Adipocyte (in vitro differentiated cells): ENCODE measurements at regions not wholly inside any gene's neighbourhood (a gene's known extent, or its start where the extent isn't known, plus 50 kb on each side); places are given as distances from the start of the nearest gene placed in this dataset.

Source experiments
- DNase-seq: peaks from one replicate; pipeline ENCODE4 v3.0.0-alpha.2; 2015; ENCODE audit warnings: low read depth
- H3K27me3 ChIP-seq: replicated peaks from 2 replicates; pipeline ENCODE4 v1.7.0; 2013; ENCODE audit warnings: mild to moderate bottlenecking, low read length, moderate library complexity; ENCODE audit not compliant: control insufficient read depth, insufficient read depth
- H3K36me3 ChIP-seq: 2 replicates; pipeline ENCODE4 v1.7.0; 2013; ENCODE audit warnings: low read length, mild to moderate bottlenecking, moderate library complexity; ENCODE audit not compliant: control insufficient read depth, insufficient read depth, severe bottlenecking
- H3K4me1 ChIP-seq: 2 replicates; pipeline ENCODE4 v1.7.0; 2013; ENCODE audit warnings: mild to moderate bottlenecking, low read length, moderate library complexity; ENCODE audit not compliant: control insufficient read depth, insufficient read depth
- H3K4me3 ChIP-seq: 2 replicates; pipeline ENCODE4 v1.7.0; 2013; ENCODE audit warnings: mild to moderate bottlenecking, low read length, moderate library complexity
- H3K9ac ChIP-seq: 2 replicates; pipeline ENCODE4 v1.7.0; 2013; ENCODE audit warnings: mild to moderate bottlenecking, low read length, moderate library complexity
- H3K9me3 ChIP-seq: 2 replicates; pipeline ENCODE4 v1.7.0; 2013; ENCODE audit warnings: mild to moderate bottlenecking, low read length, moderate library complexity; ENCODE audit not compliant: control insufficient read depth

GRCh38 chr1:73803380-73803779, 394.6 kb downstream of the LRRIQ3 start:
- H3K36me3 ChIP-seq, result no peaks in the 10 kb centered on the region
- no peaks in the 10 kb centered on the region for H3K9me3 ChIP-seq
- no peaks in the 10 kb centered on the region for H3K27me3 ChIP-seq
- DNase-seq, result no peak
- H3K4me1 ChIP-seq, result peaks cover 12% of the 10 kb centered on the region
- no peak overlapping the region for H3K4me3 ChIP-seq
- H3K9ac ChIP-seq, result no peak overlapping the region

GRCh38 chr1:73801912-73802429, 396.0 kb downstream of the LRRIQ3 start:
- Histone ChIP-seq H3K4me1 (peaks cover 12% of the 10 kb centered on the region), H3K36me3 (no peaks in the 10 kb centered on the region), H3K9me3 (no peaks in the 10 kb centered on the region), H3K9ac (no peak overlapping the region), H3K4me3 (no peak overlapping the region), H3K27me3 (no peaks in the 10 kb centered on the region)
- no peak for DNase-seq

- Histone ChIP-seq H3K27me3 (no peaks in the 10 kb centered on the region), H3K9ac (no peak overlapping the region), H3K36me3 (no peaks in the 10 kb centered on the region), H3K4me1 (peaks cover 12% of the 10 kb centered on the region), H3K9me3 (no peaks in the 10 kb centered on the region), H3K4me3 (peak overlapping the region; percentile 1)
- DNase-seq, result peak; percentile 75
These were observed 397.6 kb downstream of the LRRIQ3 start for GRCh38 chr1:73800376-73800775.

GRCh38 chr1:73789965-73790364, 408.0 kb downstream of the LRRIQ3 start:
- H3K9me3 ChIP-seq, result peaks cover 3% of the 10 kb centered on the region
- DNase-seq, result no peak
- H3K36me3 ChIP-seq, result no peaks in the 10 kb centered on the region
- no peaks in the 10 kb centered on the region for H3K27me3 ChIP-seq
- no peak overlapping the region for H3K4me3 ChIP-seq
- no peak overlapping the region for H3K9ac ChIP-seq
- H3K4me1 ChIP-seq, result no peaks in the 10 kb centered on the region

GRCh38 chr1:73784026-73784425, 413.9 kb downstream of the LRRIQ3 start:
- no peak overlapping the region for H3K9ac ChIP-seq
- H3K4me1 ChIP-seq, result no peaks in the 10 kb centered on the region
- no peak for DNase-seq
- no peaks in the 10 kb centered on the region for H3K36me3 ChIP-seq
- no peak overlapping the region for H3K4me3 ChIP-seq
- H3K9me3 ChIP-seq, result peaks cover 3% of the 10 kb centered on the region
- no peaks in the 10 kb centered on the region for H3K27me3 ChIP-seq

GRCh38 chr1:73783352-73783751, 414.6 kb downstream of the LRRIQ3 start:
- Histone ChIP-seq H3K9ac (no peak overlapping the region), H3K27me3 (no peaks in the 10 kb centered on the region), H3K36me3 (no peaks in the 10 kb centered on the region), H3K4me1 (no peaks in the 10 kb centered on the region), H3K9me3 (peaks cover 3% of the 10 kb centered on the region), H3K4me3 (no peak overlapping the region)
- DNase-seq, result no peak

- H3K36me3 ChIP-seq, result no peaks in the 10 kb centered on the region
- H3K9me3 ChIP-seq, result peaks cover 3% of the 10 kb centered on the region
- no peak overlapping the region for H3K9ac ChIP-seq
- no peak for DNase-seq
- no peaks in the 10 kb centered on the region for H3K4me1 ChIP-seq
- no peaks in the 10 kb centered on the region for H3K27me3 ChIP-seq
- H3K4me3 ChIP-seq, result no peak overlapping the region
These were observed 415.1 kb downstream of the LRRIQ3 start for GRCh38 chr1:73782901-73783300.

- no peaks in the 10 kb centered on the region for H3K9me3 ChIP-seq
- no peak for DNase-seq
These were observed 416.7 kb downstream of the LRRIQ3 start for GRCh38 chr1:73781251-73781650.

GRCh38 chr1:73778471-73778870, 419.5 kb downstream of the LRRIQ3 start:
- H3K9ac ChIP-seq, result no peak overlapping the region
- H3K27me3 ChIP-seq, result no peaks in the 10 kb centered on the region
- no peaks in the 10 kb centered on the region for H3K4me1 ChIP-seq
- H3K4me3 ChIP-seq, result no peak overlapping the region
- no peaks in the 10 kb centered on the region for H3K9me3 ChIP-seq
- DNase-seq, result no peak
- H3K36me3 ChIP-seq, result no peaks in the 10 kb centered on the region

More at GRCh38 chr1:73781251-73781650, 416.7 kb downstream of the LRRIQ3 start:
- Histone ChIP-seq H3K27me3 (no peaks in the 10 kb centered on the region), H3K4me1 (no peaks in the 10 kb centered on the region), H3K4me3 (no peak overlapping the region), H3K9ac (no peak overlapping the region), H3K36me3 (no peaks in the 10 kb centered on the region)

- Histone ChIP-seq H3K4me3 (no peak overlapping the region), H3K4me1 (no peaks in the 10 kb centered on the region), H3K27me3 (no peaks in the 10 kb centered on the region), H3K9me3 (no peaks in the 10 kb centered on the region), H3K9ac (no peak overlapping the region), H3K36me3 (no peaks in the 10 kb centered on the region)
- DNase-seq, result no peak
These were observed 422.1 kb downstream of the LRRIQ3 start for GRCh38 chr1:73775896-73776295.

GRCh38 chr1:73772941-73773340, 425.0 kb downstream of the LRRIQ3 start:
- no peak for DNase-seq
- Histone ChIP-seq H3K4me3 (no peak overlapping the region), H3K9me3 (no peaks in the 10 kb centered on the region), H3K4me1 (no peaks in the 10 kb centered on the region), H3K9ac (no peak overlapping the region), H3K27me3 (no peaks in the 10 kb centered on the region), H3K36me3 (no peaks in the 10 kb centered on the region)

- no peak for DNase-seq
- H3K4me1 ChIP-seq, result no peaks in the 10 kb centered on the region
- H3K9ac ChIP-seq, result no peak overlapping the region
- H3K36me3 ChIP-seq, result no peaks in the 10 kb centered on the region
- no peaks in the 10 kb centered on the region for H3K9me3 ChIP-seq
- H3K27me3 ChIP-seq, result no peaks in the 10 kb centered on the region
- no peak overlapping the region for H3K4me3 ChIP-seq
These were observed 426.6 kb downstream of the LRRIQ3 start for GRCh38 chr1:73771396-73771795.
